Endometrial microvascular endothelial cells (primary cell): ENCODE measurements at regions not wholly inside any gene's neighbourhood (a gene's known extent, or its start where the extent isn't known, plus 50 kb on each side); places are given as distances from the start of the nearest gene placed in this dataset.

ENCODE experiments used
- in situ Hi-C: cut with HindIII; loops from 2 replicates; pipeline ENCODE4 v1.10.0; 2017; ENCODE audit warnings: low sequenced_read_pairs, low pct_unique_long_range_greater_than_20kb; ENCODE audit errors: inconsistent ontology term

DNA sequence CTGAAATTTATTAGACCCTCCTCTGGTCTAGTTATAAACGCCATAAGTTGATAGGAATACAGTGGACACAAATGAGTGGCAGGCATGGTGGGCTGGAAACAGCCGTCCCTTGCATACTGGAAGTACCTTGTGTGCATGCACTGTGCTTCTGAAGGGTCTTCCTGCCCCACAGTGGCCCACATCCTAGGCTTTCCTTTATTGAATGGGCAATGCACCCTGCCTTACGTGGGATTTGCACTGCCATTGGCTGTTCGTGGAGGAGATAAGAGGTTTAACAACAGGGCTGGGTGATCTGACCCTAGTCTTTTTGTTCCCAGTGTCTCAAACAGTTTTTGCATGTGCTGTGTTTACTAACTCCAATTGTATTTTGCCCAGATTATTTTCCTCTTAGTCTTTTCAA is 480.8 kb downstream of the GADD45G start:
- in situ Hi-C loops: no loop called here

DNA sequence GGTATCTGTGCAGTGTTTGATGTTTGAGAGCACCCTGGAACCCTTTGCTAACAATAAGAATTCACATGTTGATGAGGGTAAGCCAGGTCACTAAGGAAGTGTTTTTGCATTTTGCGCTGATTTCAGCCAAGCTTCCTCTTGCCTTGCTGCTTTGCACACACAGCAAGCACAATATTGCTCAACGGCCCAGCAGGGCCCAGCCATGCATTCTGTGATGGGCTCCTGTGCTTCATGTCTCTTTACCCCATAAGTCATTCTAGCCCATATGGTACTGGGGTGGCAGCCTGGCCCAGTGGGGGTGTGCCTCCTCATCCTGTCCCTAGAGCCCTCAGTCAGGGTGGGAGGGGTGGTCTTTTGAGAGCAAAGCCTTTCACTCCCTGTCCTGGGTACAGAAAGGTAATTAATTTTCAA is 481.3 kb downstream of the GADD45G start:
- in situ Hi-C loops: no loop called here

DNA sequence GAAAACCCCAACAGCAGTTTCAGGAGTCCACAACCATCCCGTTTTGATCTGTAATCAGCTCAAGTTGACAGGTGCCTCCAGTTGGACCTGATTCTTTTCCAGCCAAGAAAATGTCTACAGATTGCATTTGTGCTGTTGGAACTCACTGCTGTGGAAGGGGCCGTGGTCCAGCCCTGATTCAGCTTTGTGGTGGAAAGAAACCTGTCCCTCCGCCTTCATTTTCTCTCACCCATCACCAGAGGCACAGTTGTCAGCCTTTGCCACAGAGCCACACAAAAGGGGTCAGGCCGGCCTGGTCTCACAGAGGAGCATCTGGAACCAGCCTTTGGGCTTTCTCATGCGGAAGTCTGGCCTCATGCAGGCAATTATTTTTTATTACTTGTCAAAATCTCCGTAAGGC is 483.6 kb downstream of the GADD45G start:
- in situ Hi-C loops: no loop called here

DNA sequence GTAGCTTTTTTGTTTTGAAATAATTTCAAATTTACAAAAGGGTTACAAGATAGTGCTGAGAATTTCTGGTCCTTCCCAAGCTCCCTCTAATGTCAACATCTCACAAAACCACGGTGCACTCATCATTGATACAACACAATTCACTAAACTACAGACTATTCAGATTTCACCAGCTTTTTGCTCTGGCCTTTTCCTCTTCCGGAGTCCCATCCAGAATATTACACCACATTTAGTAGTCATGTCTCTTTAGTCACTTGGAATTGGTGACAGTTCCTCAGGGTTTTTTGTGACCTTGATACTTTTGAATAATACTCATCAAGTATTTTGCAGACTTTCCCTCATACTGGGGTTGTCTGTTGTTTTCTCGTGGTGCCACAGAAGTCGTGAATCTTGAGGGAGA is 484.0 kb downstream of the GADD45G start:
- in situ Hi-C loops: no loop called here

DNA sequence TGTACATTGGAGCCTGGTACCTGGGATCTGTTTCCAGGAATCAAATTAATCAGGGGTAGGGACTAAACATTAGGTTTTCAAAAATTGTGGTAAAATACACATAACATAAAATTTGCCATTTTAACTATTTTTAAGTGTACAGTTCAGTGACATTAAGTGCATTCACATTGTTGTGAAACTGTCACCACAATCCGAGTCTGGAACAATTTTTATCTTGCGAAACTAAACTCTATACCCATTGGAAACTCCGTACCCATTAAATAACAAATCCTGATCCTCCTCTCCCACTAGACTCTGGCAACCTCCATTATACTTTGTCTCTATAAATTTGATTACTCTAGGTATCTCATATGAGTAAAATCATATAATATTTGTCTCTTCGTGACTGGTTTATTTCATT is 486.2 kb downstream of the GADD45G start:
- in situ Hi-C loops: no loop called here

DNA sequence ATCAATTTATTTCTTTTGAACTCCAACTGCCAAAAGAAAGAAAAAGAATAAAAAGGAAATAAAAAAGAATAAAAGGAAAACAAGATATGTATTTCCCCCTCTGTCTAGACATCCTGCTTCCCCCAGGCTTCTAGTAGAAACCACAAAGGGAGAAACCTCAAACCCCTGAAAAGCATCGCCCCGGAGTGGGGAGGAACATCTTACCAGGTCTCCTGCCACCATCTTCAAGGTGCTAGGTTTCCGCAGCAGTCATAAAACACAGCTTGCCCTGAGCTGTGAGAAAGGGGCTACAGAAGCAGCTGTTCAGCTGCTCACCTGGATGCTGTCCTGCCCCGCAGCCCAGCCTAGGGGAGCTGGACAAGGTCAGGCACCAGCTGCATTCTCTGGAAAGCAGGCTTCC is 487.7 kb downstream of the GADD45G start:
- in situ Hi-C loops: no loop called here

DNA sequence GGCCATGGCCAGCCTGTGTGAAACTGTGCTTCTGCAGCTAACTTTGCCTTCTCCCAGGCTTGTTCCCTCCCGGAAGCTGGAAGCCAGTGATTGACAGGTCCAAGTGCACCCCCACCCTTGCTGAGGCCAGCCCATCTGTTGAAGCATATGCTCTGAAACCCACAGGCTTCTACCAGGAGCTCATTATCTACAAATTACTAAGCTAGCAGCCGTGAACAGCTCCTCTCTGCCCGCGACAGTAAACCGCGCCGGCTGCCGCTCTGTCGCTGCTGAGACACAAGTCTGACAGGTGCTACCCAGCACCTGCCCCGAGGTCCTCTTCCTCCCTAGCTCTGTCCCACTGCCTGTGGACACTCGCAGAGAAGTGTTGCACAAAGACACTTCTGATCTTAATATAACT is 490.9 kb downstream of the GADD45G start:
- in situ Hi-C loops: no loop called here

DNA sequence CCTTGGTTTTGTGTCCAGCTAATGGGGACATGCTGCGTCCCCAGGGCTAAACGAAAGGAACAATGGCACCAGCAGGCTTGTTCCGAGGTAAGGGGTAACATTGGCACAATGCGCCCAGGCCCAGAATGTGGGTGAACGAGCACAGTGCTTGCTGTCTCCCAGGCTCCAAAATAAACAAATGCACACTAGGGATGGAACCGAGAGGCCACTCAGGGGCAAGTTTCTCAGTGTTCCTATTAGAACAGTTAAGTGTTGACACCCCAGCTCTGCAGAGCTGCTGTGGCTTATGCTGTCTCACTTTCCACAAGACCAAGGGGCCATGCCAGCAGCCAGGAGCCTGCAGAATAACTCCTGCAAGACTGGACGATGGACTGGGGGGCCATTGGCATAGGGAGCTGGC is 492.4 kb downstream of the GADD45G start:
- in situ Hi-C loops: no loop called here

DNA sequence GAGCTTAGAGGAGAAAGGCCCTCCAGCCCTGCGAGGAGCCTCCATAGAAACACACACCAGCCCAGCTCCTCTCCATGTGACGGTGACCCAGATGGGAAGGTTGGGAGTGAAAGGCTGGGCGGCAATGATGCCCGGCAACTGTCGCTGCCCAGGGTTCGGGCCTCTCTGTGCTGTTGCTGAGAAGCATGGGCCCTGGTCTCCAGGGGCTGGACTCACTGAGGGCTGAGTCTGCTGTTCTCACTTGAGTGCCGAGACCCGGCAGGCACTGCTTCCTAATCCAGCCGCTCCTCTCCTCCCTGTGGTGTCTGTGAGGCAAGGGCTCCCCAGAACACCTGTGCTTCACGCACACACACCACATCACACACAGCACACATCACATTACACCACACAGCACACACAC is 493.6 kb downstream of the GADD45G start:
- in situ Hi-C loops: no loop called here

DNA sequence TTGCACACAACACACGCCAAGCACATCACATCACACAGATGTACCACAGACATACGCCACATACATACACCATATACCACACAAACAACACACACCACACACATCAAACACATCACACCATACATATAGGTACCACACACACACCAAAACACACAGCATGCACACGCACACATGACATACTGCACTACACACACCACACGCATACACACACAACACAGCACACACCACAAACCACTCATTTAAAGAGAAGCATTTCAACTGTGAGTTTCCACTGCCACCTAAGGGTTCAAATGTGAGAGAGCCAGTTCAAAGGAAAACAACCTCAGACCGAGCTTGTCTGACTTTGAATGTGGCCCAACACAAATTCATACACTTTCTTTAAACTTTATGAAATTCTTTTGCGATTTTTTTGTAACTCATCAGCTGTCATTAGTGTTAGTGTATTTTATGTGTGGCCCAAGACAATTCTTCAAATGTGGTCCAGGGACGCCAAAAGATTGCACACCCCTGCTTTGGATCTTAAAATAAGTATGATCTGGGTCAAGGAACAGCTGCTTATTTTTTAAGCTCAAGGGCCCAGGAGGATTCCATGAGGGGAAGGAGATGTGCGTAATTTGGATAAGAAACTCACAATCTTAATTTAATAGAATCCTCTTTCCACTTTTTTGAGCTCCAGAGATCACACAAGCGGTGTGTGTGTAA is 494.6 kb downstream of the GADD45G start:
- in situ Hi-C loops: no loop called here

DNA sequence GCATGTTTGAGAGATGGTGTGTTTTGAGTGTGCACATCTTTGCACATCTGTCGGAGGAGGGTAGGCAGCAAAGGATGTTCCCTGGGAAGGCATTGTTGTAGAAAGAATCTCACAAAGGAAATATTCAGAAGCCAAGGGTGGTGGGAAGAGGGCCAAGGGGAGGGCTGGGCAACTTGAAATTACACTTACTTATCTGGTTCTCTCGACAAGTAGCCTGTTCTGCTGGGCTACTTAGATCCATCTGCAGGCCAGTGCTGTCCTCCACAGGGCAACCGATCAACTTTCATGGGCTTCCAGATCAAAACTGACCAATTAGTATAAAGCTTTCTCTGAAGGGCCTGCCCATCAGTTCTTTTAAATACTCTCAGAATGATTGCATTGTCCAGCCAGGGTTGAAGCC is 495.2 kb downstream of the GADD45G start:
- in situ Hi-C loops: no loop called here

DNA sequence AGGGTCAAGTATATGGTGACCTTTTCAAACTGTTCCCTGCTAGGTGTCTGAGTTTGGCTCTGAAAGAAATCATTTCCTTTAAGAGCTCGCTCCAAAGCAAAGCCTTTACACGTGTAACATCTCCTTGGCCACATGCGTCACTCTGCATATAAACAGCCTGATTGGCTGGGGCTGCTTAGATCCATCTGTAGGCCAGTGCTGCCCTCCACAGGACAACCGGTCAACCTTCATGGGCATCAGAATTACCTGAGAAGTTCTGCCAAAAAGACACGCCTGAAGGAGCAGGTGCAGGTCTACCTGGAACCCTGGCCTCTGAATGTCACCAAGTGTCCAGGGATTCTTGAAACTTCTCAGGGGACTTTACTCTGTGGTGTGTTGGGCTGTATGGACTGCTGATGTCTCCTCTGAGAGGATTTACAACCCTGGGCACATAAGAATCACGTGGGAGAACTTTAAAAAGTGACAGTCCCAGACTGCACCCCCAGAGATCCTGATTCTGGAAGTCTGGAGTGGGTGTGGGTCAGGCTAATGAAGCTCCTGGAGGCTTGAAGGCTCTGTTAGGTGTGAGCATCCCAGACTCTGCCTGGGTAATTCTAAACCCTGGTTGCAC is 497.6 kb downstream of the GADD45G start:
- in situ Hi-C loops: no loop called here

DNA sequence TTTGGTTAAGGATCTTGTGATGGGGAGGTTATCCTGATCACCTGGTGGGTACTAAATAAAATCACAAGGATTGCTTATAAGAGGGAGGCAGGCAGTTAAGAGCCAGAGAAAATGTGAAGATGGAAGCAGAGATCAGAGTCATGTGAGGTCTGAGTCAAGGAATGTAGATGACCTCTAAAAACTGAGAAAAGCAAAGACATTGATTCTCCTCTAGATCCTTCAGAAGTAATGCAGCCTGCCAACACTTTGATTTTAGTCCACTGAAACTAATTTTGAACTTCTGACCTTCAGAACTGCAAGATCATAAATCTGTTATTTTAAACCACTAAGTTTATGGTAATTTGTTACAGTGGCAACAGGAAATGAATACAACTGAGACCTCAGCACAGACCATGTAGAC is 499.0 kb downstream of the GADD45G start:
- in situ Hi-C loops: no loop called here

DNA sequence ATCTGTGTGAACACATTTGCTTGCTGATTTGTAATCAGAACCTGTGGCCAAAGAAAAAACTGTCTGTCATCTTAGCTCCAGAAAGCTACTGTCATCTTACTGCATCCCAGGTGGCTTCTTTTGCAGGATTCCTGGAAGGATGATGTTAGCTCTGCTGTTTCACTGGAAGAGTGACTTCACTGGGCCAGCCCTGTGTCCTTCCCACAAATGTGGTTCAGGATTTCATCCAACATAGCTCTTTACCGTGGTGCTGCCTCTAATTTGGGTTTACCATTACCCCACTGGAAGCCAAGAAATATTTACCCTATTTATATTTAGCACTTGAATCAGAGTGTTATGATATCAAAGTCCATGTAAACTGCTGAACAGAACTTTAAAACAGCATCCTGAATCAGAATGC is 501.0 kb downstream of the GADD45G start:
- in situ Hi-C loops: no loop called here

DNA sequence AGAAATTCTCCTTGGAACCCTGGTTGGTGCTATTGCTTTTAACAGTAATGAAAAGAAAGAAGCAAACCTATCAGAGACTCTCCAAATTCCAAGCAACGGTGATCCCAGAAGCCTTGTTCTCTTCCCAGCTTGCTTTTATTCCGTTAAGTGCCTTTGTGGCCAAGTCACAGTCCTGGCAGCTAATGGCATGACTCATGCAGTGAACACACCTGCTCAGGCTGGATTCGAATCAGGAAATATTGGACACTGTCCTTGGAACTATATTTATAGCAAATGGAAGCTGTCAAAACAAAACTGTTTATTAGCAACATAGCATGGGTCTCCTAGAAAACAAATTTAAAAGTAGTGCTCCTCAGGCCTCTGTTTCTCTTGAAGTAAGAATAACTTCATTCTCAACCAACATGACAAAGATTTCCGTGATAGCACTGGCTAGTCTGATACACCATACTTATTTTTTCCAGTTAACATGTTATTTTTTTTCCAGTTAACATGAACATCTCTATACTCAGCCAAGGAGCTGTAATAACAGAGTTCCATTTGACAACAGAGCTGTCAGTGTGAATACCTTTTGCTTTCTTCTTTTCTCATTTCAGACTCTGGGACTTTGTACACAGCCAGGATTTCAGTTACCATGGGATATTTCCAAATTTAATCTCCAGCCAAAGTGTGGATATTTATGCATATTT is 502.4 kb downstream of the GADD45G start:
- in situ Hi-C loops: no loop called here

DNA sequence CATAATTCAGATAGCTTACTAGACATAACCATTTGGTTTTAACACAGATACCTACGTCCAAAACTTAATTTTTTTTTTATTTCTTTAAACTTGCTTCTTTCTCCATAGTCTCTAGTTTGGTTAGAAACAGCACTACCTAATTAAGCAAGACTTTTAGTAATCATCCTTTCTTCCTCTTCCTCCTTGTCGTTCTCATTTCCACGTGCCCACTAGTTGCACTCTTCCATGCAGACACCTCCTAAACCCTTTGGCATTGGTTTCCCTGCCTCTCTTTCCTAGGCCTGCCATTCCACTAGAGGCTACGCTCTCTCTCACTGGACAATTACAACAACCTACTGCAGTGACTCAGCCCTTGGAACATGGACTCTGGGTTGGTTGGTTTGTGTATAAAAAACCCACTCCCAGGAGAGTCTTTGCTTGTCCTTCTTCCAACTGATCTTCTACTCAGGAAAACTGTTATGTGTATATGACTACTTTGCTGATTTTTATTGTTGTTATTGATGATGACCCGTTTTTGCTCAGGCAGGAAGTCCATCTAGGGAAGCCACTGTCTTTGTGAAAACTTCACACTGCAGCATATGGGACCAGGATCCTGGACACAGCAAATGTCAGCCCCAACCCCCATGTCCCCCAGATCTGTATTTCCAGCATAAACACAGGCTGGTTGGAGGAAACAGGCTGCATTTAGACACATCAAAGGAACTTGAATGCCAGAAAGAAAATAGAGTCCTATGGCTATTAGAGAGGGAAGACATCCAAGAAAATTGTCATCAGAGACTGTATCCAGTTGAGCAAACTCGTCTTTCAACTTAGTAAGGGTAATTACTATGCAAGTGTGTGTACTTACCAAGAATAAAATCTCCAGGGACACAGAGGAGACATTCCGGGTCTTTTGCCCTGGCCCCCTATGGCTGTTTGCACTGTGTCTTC is 503.2 kb downstream of the GADD45G start:
- in situ Hi-C loops: no loop called here

DNA sequence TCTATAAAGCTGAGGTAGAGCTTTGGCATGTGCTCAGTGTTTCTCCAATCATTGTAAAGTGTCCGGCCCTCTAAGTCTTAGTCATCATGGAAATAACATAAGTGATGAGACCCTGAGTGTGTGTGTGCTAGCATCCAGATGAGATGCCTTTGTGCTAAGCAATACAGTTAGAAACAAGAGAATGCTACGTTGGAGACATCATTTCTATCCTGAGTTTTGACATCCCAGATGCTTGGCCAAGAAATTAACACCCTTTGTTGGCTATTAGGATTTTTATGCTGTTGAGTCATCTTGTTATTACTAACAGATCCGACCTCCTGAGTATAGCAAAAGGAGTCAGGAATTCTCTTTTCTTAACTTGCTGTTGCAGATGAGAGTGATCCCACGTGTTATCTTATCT is 508.0 kb downstream of the GADD45G start:
- in situ Hi-C loops: no loop called here

DNA sequence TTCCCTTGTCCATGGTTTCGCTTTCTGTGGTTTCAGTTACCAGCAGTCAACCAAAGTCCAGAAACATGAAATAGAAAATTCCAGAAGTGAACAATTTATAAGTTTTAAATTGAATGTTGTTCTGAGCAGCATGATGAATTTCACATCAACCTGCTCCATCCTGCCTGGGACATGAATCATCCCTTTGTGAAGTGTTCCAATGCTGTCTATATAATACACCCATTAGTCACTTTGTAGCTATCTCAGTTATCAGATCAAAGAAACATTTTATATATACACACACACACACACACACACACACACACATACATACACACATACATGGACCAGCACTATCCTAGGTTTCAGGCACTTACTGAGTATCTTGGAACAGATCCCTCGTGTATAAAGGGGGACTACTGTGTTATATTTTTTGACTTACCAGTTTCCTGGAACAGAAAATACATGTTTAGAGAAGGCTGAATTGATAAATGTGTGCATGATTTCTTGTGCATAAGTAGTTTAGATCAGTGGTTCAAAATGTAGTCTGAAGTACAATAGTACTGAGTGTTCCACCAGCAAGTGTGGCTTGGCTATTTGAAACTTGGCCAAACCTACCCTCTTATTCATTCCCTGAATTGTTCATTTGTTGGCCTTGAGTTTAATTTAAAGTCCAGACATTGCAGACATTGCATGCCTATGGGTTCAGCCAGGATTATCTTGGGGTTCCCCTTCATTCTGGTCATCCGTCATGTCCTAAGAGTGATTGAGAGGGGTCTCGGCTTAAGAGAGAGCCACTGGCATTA is 510.0 kb downstream of the GADD45G start:
- in situ Hi-C loops: no loop called here

DNA sequence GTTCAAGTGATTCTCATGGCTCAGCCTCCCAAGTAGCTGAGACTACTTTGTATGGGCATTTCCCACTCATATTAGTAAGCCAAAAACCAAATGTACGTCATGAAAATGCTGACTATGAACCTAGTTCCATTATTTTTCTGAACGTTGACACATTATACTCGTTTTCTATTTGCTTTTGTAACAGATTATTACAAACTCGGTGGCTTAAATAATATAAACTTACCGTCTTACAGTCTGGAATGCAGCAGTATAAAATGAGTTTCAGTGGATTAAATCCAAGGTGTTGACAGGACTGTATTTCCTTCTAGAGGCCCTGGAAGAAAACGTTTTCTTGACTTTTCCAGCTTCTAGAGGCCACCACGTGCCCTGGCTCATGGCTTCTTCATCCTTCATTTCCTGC is 517.0 kb downstream of the GADD45G start:
- in situ Hi-C loops: no loop called here
